Astrocyte (in vitro differentiated cells and primary cell): ENCODE measurements at regions not wholly inside any gene's neighbourhood (a gene's known extent, or its start where the extent isn't known, plus 50 kb on each side); places are given as distances from the start of the nearest gene placed in this dataset.

Experiments
- DNase-seq: peaks from one replicate; pipeline ENCODE4 v3.0.0-alpha.2; 2010; ENCODE audit warnings: low read depth
- FAIRE-seq: peaks from 2 replicates; lab custom pipeline; 2011; peaks lifted over from hg19 to GRCh38; lab: Jason Lieb, UNC
- H2AFZ ChIP-seq: 2 replicates; pipeline ENCODE4 v1.6.0; 2012; ENCODE audit warnings: low read depth, low read length, inconsistent platforms
- H3K27ac ChIP-seq: 2 replicates; pipeline ENCODE4 v1.5.1; 2011; ENCODE audit warnings: low read depth, low read length, inconsistent platforms
- H3K27me3 ChIP-seq: 2 replicates; pipeline ENCODE4 v1.6.0; 2011; ENCODE audit warnings: low read length, inconsistent platforms; ENCODE audit not compliant: insufficient read depth
- H3K36me3 ChIP-seq: 2 replicates; pipeline ENCODE4 v1.5.1; 2011; ENCODE audit warnings: low read length, inconsistent platforms; ENCODE audit not compliant: insufficient read depth
- H3K4me1 ChIP-seq: 2 replicates; pipeline ENCODE4 v1.5.1; 2011; ENCODE audit warnings: low read length, inconsistent platforms; ENCODE audit not compliant: insufficient read depth
- H3K4me2 ChIP-seq: 2 replicates; pipeline ENCODE4 v1.6.0; 2012; ENCODE audit warnings: low read length, inconsistent platforms
- H3K4me3 ChIP-seq: 2 replicates; pipeline ENCODE4 v1.5.1; 2011; ENCODE audit warnings: low read depth, mild to moderate bottlenecking, low read length, inconsistent platforms; ENCODE audit not compliant: insufficient read depth
- H3K79me2 ChIP-seq: 2 replicates; pipeline ENCODE4 v1.6.0; 2012; ENCODE audit warnings: mild to moderate bottlenecking, low read length, inconsistent platforms; ENCODE audit not compliant: insufficient read depth
- H3K9ac ChIP-seq: 2 replicates; pipeline ENCODE4 v1.6.0; 2012; ENCODE audit warnings: mild to moderate bottlenecking, low read length, inconsistent platforms
- H3K9me3 ChIP-seq: 2 replicates; pipeline ENCODE4 v1.5.1; 2012; ENCODE audit warnings: low read depth, mild to moderate bottlenecking, low read length, inconsistent platforms; ENCODE audit not compliant: insufficient read depth
- H4K20me1 ChIP-seq: 2 replicates; pipeline ENCODE4 v1.6.0; 2012; ENCODE audit warnings: low read length, inconsistent platforms; ENCODE audit not compliant: insufficient read depth
- H3K27ac Mint-ChIP-seq: one replicate; pipeline ENCODE4 v1.8.0; 2021; ENCODE audit warnings: mild to moderate bottlenecking, mixed read lengths; ENCODE audit not compliant: unreplicated experiment
- H3K27me3 Mint-ChIP-seq: one replicate; pipeline ENCODE4 v1.8.0; 2021; ENCODE audit warnings: low read depth, mixed read lengths; ENCODE audit not compliant: unreplicated experiment
- H3K36me3 Mint-ChIP-seq: one replicate; pipeline ENCODE4 v1.8.0; 2021; ENCODE audit warnings: low read depth, mixed read lengths; ENCODE audit not compliant: unreplicated experiment
- H3K4me1 Mint-ChIP-seq: one replicate; pipeline ENCODE4 v1.8.0; 2021; ENCODE audit warnings: low read depth, mixed read lengths; ENCODE audit not compliant: unreplicated experiment
- H3K4me3 Mint-ChIP-seq: one replicate; pipeline ENCODE4 v1.8.0; 2021; ENCODE audit warnings: mild to moderate bottlenecking, moderate library complexity, mixed read lengths; ENCODE audit not compliant: unreplicated experiment
- H3K9me3 Mint-ChIP-seq: one replicate; pipeline ENCODE4 v1.8.0; 2021; ENCODE audit warnings: mild to moderate bottlenecking, mixed read lengths; ENCODE audit not compliant: unreplicated experiment
- EZH2 ChIP-seq: IDR thresholded peaks from 2 replicates; pipeline ENCODE4 v1.6.1; 2012; ENCODE audit warnings: mild to moderate bottlenecking, low read length, inconsistent platforms; ENCODE audit not compliant: insufficient read depth
- TF ChIP-seq, protein P1 (sequence below): IDR thresholded peaks from 2 replicates; pipeline ENCODE4 v1.5.1; 2011; ENCODE audit warnings: low read depth, mild to moderate bottlenecking, inconsistent platforms, low read length, moderate library complexity; ENCODE audit not compliant: insufficient read depth

DNA sequence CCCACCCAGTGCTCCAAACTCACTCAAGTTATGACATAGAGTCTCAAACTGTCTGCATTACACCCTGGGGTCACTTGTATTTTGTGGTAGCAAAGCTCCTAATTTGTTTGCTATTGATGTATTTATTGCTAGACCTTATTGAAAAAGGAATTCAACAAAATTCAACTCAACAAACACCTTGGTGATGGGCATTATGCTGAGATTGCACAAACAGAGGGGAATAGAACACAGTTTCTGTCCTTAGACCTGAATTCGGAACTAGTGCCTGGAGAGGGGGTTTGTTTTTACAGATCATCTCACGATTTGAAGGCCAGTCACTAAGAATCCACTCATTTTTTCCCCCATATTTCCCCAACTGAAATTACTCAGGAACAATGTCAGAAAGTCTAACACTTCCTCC lies 53.5 kb upstream of the MAPK4 start:
- no peaks in the 10 kb centered on the region for H3K27me3 ChIP-seq
- no peaks in the 10 kb centered on the region for H3K79me2 ChIP-seq
- no peaks in the 10 kb centered on the region for H3K4me1 ChIP-seq
- TF ChIP-seq, protein P1, sequence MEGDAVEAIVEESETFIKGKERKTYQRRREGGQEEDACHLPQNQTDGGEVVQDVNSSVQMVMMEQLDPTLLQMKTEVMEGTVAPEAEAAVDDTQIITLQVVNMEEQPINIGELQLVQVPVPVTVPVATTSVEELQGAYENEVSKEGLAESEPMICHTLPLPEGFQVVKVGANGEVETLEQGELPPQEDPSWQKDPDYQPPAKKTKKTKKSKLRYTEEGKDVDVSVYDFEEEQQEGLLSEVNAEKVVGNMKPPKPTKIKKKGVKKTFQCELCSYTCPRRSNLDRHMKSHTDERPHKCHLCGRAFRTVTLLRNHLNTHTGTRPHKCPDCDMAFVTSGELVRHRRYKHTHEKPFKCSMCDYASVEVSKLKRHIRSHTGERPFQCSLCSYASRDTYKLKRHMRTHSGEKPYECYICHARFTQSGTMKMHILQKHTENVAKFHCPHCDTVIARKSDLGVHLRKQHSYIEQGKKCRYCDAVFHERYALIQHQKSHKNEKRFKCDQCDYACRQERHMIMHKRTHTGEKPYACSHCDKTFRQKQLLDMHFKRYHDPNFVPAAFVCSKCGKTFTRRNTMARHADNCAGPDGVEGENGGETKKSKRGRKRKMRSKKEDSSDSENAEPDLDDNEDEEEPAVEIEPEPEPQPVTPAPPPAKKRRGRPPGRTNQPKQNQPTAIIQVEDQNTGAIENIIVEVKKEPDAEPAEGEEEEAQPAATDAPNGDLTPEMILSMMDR = no peak
- no peak for TF ChIP-seq EZH2
- H3K9ac ChIP-seq = no peak overlapping the region
- Mint-ChIP-seq H3K4me1 (no peaks in the 10 kb centered on the region), H3K27ac (no peak overlapping the region), H3K36me3 (no peaks in the 10 kb centered on the region), H3K4me3 (no peak overlapping the region), H3K9me3 (no peaks in the 10 kb centered on the region), H3K27me3 (peaks cover 6% of the 10 kb centered on the region)
- no peak overlapping the region for H3K27ac ChIP-seq
- H3K4me2 ChIP-seq = no peak overlapping the region
- H3K9me3 ChIP-seq = no peaks in the 10 kb centered on the region
- H3K36me3 ChIP-seq = no peaks in the 10 kb centered on the region
- no peak for DNase-seq
- H3K4me3 ChIP-seq = no peak overlapping the region
- no peaks in the 10 kb centered on the region for H4K20me1 ChIP-seq
- no peak for FAIRE-seq
- H2AFZ ChIP-seq = no peak overlapping the region

GRCh38 chr18:50507120-50507590 lies 52.7 kb upstream of the MAPK4 start:
- no peak overlapping the region for H3K27ac Mint-ChIP-seq
- H3K36me3 Mint-ChIP-seq = no peaks in the 10 kb centered on the region
- Histone ChIP-seq H3K27me3 (no peaks in the 10 kb centered on the region), H3K4me1 (no peaks in the 10 kb centered on the region), H3K79me2 (no peaks in the 10 kb centered on the region), H3K9me3 (no peaks in the 10 kb centered on the region), H4K20me1 (no peaks in the 10 kb centered on the region), H3K9ac (no peak overlapping the region), H2AFZ (no peak overlapping the region), H3K4me3 (no peak overlapping the region), H3K4me2 (no peak overlapping the region), H3K27ac (no peak overlapping the region), H3K36me3 (no peaks in the 10 kb centered on the region)
- no peaks in the 10 kb centered on the region for H3K9me3 Mint-ChIP-seq
- FAIRE-seq (no peak), DNase-seq (no peak)
- H3K27me3 Mint-ChIP-seq = peaks cover 6% of the 10 kb centered on the region
- TF ChIP-seq, protein P1 = peak; percentile 55
- no peak for TF ChIP-seq EZH2
- H3K4me3 Mint-ChIP-seq = no peak overlapping the region
- no peaks in the 10 kb centered on the region for H3K4me1 Mint-ChIP-seq

GRCh38 chr18:50508228-50508627 lies 51.7 kb upstream of the MAPK4 start:
- DNase-seq (no peak), FAIRE-seq (no peak)
- Histone ChIP-seq H3K9ac (no peak overlapping the region), H3K4me1 (no peaks in the 10 kb centered on the region), H3K36me3 (no peaks in the 10 kb centered on the region), H3K79me2 (no peaks in the 10 kb centered on the region), H3K9me3 (no peaks in the 10 kb centered on the region), H4K20me1 (no peaks in the 10 kb centered on the region), H3K27ac (no peak overlapping the region), H3K27me3 (no peaks in the 10 kb centered on the region), H3K4me3 (no peak overlapping the region), H3K4me2 (no peak overlapping the region), H2AFZ (no peak overlapping the region)
- Mint-ChIP-seq H3K4me3 (no peak overlapping the region), H3K9me3 (no peaks in the 10 kb centered on the region), H3K36me3 (no peaks in the 10 kb centered on the region), H3K27ac (no peak overlapping the region), H3K27me3 (peaks cover 6% of the 10 kb centered on the region), H3K4me1 (no peaks in the 10 kb centered on the region)
- TF ChIP-seq EZH2 = no peak
- TF ChIP-seq, protein P1 = no peak
